Loucy (cell line): ENCODE measurements at regions not wholly inside any gene's neighbourhood (a gene's known extent, or its start where the extent isn't known, plus 50 kb on each side); places are given as distances from the start of the nearest gene placed in this dataset.

Source experiments
- EZH2phosphoT487 ChIP-seq: fragments of 200-600 bp; IDR thresholded peaks from 2 replicates; pipeline ENCODE4 v1.6.1; 2018; ENCODE audit warnings: antibody characterized with exemption, mild to moderate bottlenecking, moderate library complexity, borderline replicate concordance
- TF ChIP-seq, protein P1 (sequence below): fragments of 200-600 bp; sonication (generic); conservative IDR thresholded peaks from 2 replicates; pipeline ENCODE4 v1.5.1; 2014; ENCODE audit warnings: mild to moderate bottlenecking, antibody characterized with exemption, low read length

- no peak for TF ChIP-seq EZH2phosphoT487
- TF ChIP-seq, protein P1, sequence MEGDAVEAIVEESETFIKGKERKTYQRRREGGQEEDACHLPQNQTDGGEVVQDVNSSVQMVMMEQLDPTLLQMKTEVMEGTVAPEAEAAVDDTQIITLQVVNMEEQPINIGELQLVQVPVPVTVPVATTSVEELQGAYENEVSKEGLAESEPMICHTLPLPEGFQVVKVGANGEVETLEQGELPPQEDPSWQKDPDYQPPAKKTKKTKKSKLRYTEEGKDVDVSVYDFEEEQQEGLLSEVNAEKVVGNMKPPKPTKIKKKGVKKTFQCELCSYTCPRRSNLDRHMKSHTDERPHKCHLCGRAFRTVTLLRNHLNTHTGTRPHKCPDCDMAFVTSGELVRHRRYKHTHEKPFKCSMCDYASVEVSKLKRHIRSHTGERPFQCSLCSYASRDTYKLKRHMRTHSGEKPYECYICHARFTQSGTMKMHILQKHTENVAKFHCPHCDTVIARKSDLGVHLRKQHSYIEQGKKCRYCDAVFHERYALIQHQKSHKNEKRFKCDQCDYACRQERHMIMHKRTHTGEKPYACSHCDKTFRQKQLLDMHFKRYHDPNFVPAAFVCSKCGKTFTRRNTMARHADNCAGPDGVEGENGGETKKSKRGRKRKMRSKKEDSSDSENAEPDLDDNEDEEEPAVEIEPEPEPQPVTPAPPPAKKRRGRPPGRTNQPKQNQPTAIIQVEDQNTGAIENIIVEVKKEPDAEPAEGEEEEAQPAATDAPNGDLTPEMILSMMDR, result peak; percentile 70
Observed at GRCh38 chr12:111271674-111272418, 97.0 kb downstream of the PHETA1 start.
